ENCODE measurements at regions not wholly inside any gene's neighbourhood (a gene's known extent, or its start where the extent isn't known, plus 50 kb on each side); places are given as distances from the start of the nearest gene placed in this dataset.
"Not testable (repeated sequence)": the region's sequence is repeated elsewhere in the genome, so short reads cannot be mapped to it uniquely, and the experiment has no call there.

GRCh38 chr6:145279551-145279950, 455.8 kb downstream of the EPM2A start:
- no peak for DNase-seq (ENCODE audit: low read depth in 2 of 2, low spot score in 1 of 2)

DNA sequence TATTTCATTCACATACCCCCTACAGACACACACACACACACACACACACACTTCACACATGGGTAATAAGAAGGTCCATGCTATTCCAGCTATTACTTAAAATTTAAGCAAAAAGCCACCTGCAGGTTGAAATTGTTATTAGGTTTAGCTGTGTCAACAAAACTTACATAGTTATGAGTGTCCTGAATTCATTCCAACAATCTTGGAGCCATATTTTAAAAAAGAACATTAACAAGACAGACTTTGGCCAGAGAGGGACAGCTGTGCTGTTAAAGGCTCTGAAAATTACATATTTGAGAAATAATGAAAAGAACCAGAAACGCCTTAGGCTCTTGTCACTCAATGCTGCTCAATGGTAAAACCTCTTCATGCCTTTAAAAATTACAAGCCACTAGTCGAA, 455.3 kb downstream of the EPM2A start:
- DNase-seq (ENCODE audit: low read depth in 2 of 2, low spot score in 1 of 2) = no peak

GRCh38 chr6:145283209-145283608, 452.1 kb downstream of the EPM2A start:
- not testable (repeated sequence) for DNase-seq (ENCODE audit: low read depth in 2 of 2, low spot score in 1 of 2)

DNA sequence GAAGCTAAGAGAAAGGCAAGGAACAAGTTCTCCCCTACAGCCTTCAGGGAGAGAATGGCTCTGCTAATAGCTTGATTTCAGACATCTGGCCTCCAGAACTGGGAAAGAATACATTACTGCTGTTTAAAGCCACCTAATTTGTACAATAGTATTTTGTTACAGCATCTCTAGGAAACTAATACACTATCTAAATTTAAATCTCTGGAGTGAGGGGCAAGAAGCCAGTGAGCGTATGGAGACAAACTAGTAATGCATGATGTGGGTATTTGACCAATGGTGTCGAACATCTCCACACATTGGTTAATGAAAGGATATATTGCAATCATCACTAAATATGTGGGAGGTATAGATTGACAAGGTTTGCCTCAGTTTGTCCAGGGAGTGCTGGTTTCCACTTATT, 451.5 kb downstream of the EPM2A start:
- DNase-seq (ENCODE audit: low read depth in 2 of 2, low spot score in 1 of 2) = no peak

GRCh38 chr6:145286916-145287315, 448.4 kb downstream of the EPM2A start:
- no peak for DNase-seq (ENCODE audit: low read depth in 2 of 2, low spot score in 1 of 2)

DNA sequence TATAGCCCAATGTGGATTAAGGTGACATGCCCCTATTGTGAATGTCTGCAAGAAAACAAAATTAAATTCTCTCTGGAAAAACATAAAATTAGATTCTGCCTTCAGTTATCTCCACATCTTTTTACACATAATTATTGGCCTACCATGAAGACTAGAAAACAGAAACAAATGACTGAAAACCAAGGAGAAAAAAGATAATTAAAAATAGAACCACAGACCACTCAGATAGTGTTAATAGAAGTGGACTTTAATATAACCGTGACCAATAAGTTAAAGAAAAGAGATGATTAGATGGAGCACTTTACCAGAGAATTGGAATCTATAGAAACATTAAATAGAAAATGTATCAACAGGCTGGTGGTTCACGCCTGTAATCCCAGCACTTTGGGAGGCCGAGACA, 445.7 kb downstream of the EPM2A start:
- no peak for DNase-seq (ENCODE audit: low read depth in 2 of 2, low spot score in 1 of 2)

DNA sequence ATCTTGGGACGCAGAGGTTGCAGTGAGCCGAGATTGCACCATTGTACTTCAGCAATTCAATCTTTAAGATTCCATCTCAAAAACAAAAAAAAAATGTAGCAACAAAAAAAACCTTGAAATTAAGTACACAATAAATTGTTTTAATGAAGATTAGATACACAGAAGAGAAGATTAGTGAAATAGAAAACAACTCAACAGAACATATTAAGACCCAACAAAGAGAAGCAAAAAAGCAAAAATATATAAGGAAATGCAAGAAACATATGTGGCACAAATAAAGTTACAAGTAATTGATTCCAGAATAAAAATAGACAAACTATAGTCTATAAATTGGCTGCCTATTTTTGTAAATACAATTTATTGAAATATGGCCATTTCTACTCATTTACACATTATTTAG, 445.2 kb downstream of the EPM2A start:
- no peak for DNase-seq (ENCODE audit: low read depth in 2 of 2, low spot score in 1 of 2)

- DNase-seq (ENCODE audit: low read depth in 2 of 2, low spot score in 1 of 2) = no peak
Measured at GRCh38 chr6:145292066-145292465, 443.3 kb downstream of the EPM2A start.

DNA sequence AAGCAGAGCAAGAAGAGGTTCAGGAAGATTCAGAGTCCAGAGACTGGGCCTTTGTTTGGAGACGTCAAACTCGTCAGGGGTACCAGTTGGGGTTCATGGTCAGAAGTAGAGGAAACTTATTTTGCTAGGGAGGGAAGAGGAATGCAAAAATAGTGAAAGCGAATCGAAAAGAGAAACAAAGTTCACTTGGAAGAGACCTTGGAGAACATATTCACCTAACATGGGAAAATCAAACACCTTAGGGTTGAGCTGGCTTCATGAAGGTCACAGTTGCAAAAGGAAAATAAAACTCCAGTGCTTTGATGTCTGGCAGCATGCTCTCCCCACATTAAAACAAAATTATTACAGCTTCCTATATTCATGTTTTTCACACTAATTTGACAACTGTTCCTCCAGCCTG, 440.4 kb downstream of the EPM2A start:
- no peak for DNase-seq (ENCODE audit: low read depth in 2 of 2, low spot score in 1 of 2)

- DNase-seq (ENCODE audit: low read depth in 2 of 2, low spot score in 1 of 2) = no peak
Measured at GRCh38 chr6:145295746-145296145, 439.6 kb downstream of the EPM2A start.

- DNase-seq (ENCODE audit: low read depth in 2 of 2, low spot score in 1 of 2) = no peak
Measured at GRCh38 chr6:145305670-145306069, 429.6 kb downstream of the EPM2A start.

DNA sequence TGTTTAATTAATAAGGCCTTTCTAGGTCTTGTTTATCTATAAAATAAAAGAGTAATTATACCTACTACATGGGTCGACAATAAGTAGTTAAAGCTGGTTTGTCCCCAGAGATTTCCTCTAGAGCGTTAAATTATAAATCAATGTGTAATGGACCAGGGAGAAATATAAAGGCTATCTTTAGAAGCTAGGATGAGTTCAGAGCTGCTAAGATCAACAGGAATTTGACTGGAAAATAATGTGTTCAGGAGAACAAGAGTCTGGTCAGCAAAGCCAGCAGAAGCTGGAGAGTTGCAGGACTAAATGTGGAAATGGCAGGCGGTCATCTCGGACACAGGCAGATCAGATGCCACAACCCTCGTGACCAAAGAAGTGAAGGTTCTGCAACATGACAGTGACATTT, 428.8 kb downstream of the EPM2A start:
- DNase-seq (ENCODE audit: low read depth in 2 of 2, low spot score in 1 of 2) = no peak

DNA sequence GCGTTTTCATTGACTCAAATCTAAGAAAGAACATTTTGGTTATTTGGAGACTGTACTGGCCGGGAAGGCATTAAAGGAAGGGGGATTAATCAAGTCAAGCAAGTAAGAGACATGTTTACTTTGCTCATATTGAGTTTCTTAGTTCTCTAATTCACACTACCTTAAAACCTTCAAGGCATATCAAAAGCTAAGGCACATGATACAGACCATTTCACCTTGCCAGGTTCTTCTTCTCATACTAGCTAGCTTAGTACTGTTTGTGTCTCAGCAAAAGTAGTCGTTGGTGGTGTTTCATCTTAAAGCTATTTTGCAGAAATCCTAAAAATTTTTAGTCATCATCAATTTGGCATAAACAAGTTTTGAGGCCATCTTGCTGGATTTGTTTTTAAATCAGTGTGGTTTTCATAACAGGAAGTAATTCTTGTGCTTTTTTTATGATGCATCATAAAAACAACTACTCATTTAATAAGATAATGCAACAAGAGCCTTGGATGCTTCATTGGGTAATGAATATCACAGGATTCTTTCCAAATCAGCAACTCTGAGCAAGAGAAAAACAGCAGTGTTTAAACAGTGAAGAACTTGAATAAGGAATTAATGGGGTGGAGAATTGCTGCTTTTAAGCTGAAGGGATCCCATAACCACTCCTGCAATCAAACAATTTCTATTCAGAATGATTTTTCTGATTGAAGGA, 425.3 kb downstream of the EPM2A start:
- DNase-seq (ENCODE audit: low read depth in 2 of 2, low spot score in 1 of 2) = no peak

DNA sequence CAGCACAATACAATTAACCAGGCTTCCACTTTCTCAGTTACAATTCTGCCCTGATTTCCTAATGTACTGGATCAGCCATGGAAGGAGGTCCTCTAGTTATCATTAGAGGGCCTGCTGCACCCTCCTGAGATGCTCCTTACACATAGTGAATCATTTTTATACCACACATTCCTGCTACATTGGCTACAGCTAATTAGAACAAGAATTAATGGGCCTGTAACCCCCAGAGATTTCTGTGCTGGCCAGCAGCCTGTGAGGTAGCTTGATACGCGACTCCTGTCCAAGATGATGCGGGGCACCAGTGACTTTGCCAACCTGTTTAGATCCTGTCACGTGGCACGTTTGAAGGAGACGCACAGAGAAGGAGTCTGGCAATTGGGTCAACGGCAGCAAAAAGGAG, 422.8 kb downstream of the EPM2A start:
- DNase-seq (ENCODE audit: low read depth in 2 of 2, low spot score in 1 of 2) = no peak

DNA sequence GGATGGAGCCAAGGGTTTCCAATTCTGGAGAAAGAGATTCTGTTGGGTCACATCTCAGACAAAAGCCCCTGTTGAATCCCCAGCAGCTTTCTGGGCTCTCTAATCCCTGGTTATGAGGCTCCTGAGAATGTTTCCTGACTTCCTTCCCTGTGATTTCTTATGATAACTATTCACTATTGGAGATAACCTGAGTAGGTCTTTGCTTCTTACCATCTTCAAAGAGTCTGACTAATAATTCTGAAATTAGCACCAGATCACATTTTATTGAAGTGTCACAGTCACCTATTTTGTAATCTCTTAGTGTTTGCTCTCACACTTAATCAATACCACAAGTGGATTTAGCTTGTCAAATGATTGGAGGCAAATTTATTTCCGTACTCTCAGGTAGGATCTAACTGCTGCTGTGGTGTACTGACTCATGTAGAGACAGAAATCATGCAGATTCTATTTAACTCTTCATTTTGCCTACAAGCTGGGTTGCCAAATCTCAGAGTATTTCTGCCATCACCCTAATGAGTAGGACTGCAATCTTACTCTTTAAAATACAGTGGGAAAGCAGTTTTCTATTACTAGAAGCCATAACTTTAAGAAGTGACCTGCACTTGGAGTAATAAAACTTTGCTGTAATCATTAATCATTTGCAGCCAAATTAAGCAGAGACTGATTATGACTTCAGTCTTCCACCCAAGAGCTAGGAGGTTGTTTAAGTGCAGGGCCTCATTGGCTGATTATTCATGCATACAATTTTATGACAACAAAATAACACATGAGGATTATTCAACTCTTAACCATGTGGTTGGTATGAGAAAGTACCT, 422.1 kb downstream of the EPM2A start:
- no peak for DNase-seq (ENCODE audit: low read depth in 2 of 2, low spot score in 1 of 2)

GRCh38 chr6:145315982-145316600, 419.2 kb downstream of the EPM2A start:
- no peak for DNase-seq (ENCODE audit: low read depth in 2 of 2, low spot score in 1 of 2)

GRCh38 chr6:145318952-145319351, 416.4 kb downstream of the EPM2A start:
- no peak for DNase-seq (ENCODE audit: low read depth in 2 of 2, low spot score in 1 of 2)

DNA sequence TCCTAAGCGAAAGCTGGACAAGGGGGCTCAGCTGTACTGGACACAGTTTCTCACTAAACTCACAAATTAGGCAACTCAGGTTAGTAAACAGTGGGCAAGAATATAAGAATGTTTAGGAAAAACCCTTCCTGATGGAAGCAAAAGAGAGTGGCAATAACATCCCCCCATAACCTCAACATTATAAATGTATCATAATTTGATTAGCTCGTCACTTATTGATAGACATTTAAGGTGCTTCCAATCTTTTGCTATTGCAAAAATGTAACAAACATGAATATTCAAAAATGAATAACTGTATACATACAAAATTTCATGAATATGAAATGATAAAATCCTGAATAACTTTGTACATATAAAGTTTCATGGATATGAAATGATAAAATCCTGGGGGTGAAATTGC, 415.7 kb downstream of the EPM2A start:
- no peak for DNase-seq (ENCODE audit: low read depth in 2 of 2, low spot score in 1 of 2)

GRCh38 chr6:145323646-145324045, 411.7 kb downstream of the EPM2A start:
- DNase-seq (ENCODE audit: low read depth in 2 of 2, low spot score in 1 of 2) = no peak

DNA sequence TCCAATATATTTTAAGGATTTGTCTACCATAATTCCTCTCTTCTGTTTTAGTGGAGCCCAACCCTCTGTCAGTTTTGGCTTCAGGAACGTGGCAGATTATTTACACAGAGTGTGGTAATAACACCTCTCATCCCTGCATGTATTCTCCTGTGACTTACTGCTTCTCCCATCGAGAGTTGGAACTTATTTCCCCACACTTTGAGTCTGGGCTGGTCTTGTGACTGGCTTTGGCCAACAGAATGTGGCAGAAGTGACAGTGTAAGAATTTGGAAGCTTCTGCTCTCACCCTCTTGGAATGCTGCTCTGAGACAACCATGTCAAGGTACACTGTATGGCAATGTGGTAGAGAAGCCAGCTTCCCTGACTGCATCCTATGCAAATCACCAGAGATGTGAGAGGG, 407.7 kb downstream of the EPM2A start:
- no peak for DNase-seq (ENCODE audit: low read depth in 2 of 2, low spot score in 1 of 2)

GRCh38 chr6:145329257-145329656, 406.1 kb downstream of the EPM2A start:
- DNase-seq (ENCODE audit: low read depth in 2 of 2, low spot score in 1 of 2) = no peak

DNA sequence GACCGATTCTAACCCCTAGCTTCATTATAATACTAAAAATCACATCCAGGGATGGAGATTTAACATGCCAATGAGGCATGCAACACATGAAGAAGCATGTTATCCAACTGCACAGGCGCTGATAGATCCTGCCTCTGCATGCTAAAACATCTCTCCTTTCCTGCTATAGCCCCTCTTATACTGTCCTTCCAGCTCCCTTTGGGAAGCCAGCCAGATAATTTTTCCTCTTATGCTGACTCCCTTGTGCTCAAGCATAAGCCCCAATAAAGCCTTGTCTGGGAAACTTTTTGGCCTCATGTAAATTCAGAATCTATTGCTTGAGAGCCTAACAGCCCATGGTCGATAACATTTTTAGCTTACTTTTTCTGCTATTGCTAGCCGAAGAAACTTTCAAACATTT, 404.3 kb downstream of the EPM2A start:
- DNase-seq (ENCODE audit: low read depth in 2 of 2, low spot score in 1 of 2) = no peak

Data from stimulated activated CD8-positive, alpha-beta memory T cell treated with anti-CD3 and anti-CD28 coated beads, Interleukin-4, amount 100 ng/mL, for 4 hours (primary cell).